ENCODE measurements at regions not wholly inside any gene's neighbourhood (a gene's known extent, or its start where the extent isn't known, plus 50 kb on each side); places are given as distances from the start of the nearest gene placed in this dataset.

DNA sequence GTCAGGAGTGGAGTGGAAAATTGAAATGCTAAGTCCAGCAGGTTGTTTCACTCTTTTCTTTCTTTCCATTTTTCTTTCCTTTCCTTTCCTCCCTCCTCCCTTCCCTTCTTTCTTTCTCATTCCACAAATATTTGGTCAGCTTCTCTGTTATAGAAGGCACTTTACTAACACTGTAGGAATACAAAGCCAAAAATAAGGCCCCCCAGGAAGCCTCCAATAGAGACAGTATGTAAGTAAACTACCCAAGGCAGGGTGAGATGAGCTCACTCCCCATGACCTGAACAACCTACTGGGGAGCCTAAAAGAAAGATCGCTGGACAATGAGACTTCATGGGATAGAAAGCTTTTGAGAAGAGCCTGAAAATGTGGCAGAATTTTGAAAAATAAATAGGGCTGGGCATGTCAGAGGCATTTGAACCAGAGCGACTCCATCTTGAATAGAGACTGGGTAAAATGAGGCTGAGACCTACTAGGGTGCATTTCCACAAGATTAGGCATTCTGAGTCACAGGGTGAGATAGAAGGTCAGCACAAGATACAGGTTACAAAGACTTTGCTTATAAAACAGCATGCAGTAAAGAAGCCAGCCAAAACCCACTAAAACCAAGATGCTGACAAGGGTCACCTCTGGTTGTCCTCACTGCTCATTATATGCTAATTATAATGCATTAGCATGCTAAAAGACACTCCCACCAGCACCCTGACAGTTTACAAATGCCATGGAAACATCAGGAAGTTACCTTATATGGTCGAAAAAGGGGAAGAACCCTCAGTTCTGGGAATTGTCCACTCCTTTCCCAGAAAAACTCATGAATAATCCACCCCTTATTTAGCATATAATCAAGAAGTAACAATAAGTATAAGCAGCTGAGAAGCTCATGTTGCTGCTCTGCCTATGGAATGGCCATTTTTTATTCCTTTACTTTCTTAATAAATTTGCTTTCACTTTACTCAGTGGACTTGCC lies 158.9 kb upstream of the EGFLAM start:
- no peak for DNase-seq (ENCODE audit: low spot score)

DNA sequence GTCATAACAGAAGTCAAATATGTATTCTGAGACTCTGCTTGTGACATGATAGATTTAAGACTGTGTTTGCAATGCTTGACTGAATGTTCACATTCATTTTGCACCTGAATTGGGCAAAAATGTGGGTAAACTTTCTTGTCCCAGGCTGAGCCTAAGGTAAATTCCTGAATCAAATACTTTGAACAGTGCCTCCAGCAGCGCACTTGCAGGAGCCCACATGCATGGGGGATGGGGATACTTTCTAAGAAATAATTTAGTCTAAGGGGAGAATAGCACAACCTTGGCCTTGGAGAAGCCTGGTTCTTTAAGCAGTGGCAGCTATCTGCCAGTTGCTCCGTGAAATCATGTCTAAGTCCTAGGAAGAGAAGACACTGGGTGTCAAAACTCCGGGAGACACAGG lies 163.5 kb upstream of the EGFLAM start:
- DNase-seq (ENCODE audit: low spot score), result no peak

DNA sequence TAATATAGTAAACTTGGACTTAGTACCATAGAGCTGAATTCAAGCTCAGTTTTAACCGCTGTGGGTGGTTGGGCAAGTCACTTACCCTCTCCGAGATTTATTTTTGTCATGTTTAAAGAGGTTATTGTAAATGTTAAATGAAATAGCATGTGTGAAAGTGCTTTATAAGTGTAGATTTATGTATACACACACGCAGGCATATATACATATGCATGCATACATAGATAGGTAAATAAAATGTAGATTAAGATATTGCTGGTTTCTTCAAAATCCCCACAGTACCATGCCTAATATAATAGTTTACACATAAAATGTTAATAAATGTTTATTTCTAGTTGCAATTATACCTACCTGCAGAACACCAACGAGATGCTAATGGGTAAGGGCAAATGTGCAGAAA lies 164.5 kb upstream of the EGFLAM start:
- no peak for DNase-seq (ENCODE audit: low spot score)

DNA sequence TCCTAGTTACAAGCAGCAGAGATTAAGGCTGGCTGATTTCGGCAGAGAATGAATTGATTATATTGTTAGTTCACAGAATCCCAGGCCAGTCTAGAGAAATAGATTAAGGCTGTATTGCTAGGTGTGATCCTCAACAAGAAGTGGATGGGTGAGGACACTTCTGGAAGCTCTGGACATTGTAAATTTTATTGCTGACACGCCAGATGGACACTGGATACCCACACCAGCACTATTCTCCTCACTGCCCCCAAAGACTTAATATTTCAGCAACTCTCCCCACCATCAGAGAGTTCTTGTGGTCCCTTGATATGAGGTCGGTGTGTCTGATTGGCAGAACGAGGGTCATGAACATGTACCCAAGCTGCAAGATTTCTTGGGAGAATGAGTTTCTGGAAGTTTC lies 171.6 kb upstream of the EGFLAM start:
- DNase-seq (ENCODE audit: low spot score), result no peak

DNA sequence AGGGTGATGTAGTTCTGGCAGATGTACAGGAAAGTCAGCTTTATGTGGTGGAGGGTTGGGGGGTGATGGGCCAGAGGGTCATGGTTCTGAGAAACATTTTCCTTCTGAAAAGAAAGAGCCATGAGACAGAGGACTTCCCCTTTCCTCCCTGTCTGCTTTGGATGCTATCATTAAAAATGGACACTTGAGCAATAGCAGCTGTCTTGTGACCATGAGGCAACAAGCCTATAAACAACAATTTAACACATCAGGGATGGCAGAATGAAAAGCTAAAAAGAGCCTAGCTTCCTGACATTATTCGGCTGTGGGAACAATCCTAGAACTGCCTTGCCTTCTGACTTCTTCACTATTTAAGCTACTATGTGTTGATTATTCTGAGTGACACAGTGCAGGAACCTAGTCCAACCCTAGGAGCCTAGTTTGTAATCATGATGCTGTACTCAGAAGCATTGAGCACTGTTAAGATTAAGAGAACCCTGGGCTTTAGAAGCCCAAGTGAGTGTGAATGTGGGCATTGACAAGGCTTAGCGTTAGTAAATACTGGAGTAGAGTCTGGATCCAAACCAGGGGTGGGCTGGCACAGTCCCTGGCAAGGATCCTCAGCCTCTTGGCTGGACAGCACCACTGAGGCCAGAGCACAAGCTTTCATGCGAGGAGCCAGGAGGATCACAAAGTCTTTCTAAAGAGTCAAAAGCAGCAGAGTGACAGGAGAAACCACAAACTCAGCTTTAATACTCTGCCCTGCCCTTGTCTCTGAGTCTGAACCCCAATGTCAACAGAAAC lies 178.5 kb upstream of the EGFLAM start:
- DNase-seq (ENCODE audit: low spot score), result no peak

DNA sequence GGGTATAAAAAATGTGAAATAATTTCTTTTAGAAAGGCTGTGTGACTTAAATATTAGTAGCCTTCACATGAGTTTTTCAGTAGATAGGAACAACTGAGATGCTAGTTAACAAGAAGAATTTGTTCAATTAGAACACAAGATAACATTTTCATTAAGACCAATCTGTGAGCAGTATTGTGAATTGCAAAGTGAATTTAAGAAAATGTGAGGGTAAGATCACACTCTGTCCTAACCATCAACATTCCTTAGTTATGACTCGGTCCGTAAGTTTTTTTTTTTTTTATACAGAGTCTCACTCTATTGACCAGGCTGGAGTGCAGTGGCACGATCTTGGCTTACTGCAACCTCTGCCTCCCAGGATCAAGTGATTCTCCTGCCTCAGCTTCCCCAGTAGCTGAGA lies 180.2 kb upstream of the EGFLAM start:
- no peak for DNase-seq (ENCODE audit: low spot score)

DNA sequence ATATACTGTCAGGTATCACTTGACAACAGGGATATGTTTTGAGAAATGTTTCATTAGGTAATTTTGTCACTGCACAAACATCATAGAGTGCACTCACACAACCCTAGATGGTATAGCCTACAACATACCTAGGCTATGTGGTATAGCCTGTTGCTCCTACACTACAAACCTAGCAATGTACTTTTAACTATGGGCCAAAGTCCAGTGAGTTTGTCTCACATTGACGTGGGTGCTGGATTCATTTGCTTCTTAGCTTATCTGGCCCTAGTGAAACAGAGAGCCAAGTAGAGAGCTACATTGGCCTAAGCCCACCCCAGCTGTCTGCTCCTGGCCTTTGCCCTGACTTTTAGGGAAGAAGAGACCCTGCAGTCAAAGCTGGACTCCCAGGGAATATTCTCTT lies 180.7 kb upstream of the EGFLAM start:
- DNase-seq (ENCODE audit: low spot score), result no peak

DNA sequence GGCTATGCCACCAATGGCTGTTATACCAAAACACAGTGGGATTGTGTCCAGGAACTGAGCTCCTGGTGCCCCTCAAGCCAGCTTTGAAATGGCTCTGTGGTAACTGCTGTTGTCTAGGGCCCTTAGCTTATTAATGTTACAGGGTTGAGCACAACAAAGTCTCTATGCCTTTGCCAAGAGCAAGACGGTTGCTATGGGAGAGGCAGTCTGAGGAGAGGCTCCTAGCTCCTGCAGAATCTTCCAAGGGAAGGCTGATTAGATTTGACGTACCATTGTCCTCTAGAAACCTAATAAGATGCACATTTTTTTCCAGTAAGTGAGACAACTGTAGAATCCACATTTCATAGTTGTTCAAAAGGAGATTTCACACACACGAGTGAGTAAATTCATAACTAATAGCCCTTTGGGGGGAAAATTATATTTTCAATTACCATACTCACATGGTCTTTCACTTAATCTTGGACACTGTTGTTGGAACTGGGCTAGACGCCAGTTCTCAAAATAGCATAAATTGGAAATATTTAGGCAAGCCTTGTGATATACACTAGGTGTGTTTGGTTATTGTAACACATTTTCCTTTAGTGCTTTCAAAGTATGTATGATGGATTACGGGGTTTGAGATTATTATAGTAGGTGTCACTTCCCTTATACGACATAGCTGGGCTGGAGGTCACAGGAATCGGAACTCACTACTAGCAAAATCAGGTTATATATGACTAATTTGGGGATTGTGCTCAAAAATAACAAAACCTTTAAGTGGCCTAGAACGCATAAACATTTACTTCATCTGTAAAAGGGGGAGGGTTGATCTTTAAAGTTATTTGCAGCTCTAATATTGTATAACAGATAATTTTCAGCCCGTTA lies 186.3 kb upstream of the EGFLAM start:
- no peak for DNase-seq (ENCODE audit: low spot score)

DNA sequence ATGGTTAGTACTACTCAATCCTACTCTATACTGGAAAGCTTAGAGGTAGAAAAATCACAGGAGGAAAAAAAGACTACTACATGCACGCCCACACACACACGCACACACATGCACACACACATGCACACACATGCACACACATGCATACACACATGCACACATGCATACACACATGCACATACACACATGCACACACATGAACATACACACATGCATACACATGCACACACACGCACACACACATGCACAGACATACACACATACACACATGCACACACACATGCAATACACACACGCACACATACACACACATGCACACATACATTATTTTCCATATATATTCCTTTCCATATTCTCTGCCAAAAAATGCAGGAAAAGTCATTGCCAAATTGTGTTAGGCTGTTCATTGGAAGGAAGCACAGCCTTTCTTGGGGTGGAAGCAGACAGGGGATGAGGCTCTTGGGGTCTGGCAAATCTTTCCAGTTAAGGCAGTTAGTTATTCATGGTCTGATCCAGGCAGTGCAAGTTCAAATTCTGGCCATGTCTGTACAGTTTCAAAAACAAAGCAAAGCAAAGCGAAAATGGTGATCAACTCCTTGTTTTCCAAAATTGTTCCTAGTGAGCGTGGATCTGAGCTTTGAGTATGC lies 187.9 kb upstream of the EGFLAM start:
- DNase-seq (ENCODE audit: low spot score), result no peak

DNA sequence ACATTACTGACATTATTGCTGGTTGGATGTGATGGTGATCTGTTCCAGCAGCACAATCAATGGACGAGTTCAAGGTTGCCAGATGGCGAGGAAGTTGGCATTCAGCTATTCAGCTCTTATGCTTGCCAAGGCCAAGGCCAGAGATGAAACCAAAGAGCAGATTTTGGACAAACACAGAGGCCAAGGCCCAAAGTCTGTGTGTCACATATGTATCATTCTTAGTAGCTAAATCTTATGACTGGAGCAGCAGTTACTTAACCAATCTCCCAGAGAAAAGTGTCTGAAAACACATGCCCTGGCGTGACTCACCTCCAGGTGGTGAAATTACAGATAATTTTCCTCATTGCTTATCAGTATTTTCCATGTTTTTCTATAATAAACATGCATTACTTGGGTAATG lies 189.0 kb upstream of the EGFLAM start:
- no peak for DNase-seq (ENCODE audit: low spot score)

DNA sequence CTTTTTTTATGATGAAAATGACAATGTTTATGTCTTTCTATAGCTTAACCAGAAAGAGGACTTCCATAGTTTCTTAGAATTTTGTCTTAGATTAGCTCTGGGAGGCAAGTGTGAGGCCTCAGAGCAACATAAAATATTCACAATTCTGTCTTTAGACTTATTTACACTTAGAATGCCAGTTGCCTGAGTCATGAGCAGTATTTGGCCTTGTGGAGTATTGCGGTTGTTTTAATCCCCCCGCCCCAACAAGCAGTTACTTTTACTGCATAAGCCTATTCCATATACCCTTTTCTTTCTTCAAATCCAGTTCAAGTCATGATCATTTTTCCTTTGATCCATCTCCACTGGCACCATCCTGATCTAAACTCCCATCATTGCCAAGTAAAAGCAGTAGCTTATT lies 198.0 kb upstream of the EGFLAM start:
- DNase-seq (ENCODE audit: low spot score), result no peak

DNA sequence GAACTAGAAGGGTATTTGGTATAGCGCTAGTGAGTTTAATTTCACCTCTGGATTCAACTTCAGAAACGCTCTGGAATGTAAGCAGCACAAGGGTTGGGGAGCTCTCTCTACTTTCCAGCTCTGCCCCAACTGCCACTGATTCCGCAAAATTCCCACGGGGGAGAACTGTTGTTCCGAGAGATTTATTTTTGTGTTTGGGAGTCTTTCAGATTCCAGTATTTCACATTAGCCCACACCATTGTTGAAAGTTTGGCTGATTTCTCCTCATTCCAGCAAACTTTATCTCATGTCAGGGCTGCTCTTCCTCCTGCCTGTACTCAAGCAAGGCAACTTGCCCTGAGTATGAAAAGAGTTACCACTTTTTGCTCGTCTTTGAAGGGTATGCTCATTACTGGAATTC lies 198.5 kb upstream of the EGFLAM start:
- DNase-seq (ENCODE audit: low spot score), result no peak

DNA sequence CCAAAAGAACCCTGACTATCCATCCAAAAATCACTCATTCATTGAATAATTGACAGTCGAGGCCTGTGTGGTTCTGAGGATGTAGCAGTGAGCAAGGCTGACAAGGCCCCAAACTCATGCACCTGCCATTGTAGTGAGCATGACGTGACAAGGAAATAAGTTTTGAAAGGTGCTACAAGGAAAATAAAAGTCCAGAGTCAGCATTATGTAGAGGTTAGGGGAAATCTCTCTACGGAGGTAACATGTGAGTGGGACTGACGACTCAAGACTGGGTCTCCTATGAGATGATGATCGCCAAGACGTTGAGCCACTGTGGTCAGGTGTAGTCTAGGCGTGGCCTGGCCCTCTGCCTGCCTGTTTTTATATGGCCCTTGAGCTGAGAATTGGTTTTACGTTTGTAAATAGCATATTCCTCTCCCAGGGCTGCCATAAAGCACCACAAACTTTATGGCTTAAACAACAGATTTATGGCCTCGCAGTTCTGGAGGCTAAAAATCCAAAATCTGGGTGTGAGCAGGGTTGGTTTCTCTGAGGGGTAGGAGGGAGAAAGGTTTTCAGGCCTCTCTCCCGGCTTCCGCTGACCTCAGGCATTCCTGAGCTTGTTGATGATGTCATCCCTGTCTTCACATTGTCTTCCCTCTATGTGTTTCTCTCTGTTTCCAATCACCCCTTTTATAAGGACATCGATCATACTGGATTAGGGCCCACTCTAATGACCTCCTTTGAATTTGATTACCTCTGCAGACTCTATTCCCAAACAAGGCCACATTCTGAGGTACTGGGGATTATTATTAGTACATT lies 206.4 kb upstream of the EGFLAM start:
- no peak for DNase-seq (ENCODE audit: low spot score)

DNA sequence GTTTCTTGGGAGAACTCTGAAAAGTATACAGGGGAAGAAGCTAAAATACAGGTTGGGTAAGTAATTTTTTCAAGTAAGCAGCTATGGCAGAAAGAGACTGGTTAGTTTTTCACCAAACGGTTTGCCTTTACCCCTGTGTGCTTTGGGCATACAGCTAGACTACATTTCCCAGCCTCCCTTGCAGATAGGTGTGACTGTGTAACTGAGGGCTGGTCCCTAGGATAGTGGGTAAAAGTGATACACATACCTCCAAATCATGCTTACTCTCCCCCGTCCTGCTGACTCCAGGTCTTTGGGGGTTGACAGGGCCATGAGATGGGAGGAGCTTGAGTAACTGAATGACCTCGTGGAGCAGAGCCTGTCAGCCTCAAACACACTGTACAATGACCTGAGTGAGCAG lies 208.6 kb upstream of the GDNF start:
- DNase-seq (ENCODE audit: low spot score), result no peak

DNA sequence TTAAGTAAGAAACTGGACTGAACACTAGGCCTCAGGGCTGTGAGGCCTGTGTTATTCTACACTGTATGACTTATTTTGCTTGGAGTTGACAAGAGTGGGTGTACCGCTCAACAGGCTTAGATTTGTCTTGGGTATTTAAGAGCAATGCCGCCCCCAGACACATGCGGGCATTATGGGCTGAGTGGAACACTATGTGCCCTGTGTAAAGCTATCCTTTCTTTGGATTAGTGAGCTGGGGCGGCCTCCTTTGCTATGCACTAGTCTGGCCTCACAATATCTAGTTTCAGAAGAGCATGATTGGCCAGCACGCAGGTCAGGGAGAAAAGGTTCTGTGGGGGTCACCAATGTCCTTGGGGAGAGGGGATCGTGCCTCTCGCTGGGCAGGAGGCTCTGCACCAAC lies 206.3 kb upstream of the GDNF start:
- DNase-seq (ENCODE audit: low spot score), result no peak

DNA sequence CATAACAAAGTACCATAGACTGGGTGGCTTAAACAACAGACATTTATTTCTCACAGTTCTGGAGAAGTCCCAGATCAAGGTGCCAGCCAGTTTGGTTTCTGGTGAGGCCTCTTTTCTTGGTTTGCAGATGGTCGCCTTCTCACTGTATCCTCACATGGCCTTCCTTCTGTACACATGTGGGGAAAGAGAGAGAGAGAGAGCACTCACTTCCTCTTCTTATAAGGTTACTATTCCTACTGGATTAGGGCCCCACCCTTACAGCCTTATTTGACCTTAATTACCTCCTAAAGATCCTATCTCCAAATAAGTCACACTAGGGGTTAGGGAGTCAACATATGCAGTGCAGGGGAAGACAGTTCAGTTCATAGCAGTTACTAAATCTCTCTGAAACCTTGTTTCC lies 205.6 kb upstream of the GDNF start:
- no peak for DNase-seq (ENCODE audit: low spot score)

DNA sequence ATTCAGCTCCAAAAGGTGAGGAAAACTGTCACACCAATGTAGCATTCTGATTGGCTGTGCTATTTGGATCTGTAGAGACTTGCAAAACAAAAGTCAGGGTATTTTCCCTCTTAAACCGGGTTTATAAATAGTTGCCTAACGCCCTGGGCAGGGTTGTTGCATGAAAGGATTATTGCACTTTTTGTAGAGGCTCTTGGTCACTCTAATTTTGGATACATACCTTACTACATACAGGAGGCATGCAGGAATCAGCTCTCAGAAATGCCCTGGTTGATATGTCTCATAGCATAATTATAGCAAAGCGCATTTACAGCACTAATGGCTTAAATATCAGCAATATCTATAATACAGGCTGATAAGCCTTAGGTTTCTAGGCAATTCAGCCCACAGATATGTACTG lies 200.0 kb upstream of the GDNF start:
- no peak for DNase-seq (ENCODE audit: low spot score)

DNA sequence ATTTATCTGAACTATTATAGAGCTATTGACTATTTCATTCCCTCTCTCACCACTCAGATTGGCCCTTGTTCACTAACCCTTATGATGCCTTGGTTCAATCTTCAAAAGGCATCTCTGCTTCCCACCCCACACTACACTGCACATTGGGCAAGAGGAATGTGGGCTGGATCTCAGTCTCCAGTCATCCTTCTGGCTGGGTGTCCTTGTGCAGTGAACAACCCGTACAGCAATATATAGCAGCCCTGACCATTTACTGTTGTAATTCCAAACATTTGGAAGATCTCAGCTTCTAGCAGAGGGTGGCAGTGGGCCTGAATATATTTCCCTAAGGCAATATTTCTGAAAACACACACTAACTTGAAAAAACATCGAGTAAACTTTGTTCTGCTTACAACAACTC lies 199.2 kb upstream of the GDNF start:
- DNase-seq (ENCODE audit: low spot score), result no peak

DNA sequence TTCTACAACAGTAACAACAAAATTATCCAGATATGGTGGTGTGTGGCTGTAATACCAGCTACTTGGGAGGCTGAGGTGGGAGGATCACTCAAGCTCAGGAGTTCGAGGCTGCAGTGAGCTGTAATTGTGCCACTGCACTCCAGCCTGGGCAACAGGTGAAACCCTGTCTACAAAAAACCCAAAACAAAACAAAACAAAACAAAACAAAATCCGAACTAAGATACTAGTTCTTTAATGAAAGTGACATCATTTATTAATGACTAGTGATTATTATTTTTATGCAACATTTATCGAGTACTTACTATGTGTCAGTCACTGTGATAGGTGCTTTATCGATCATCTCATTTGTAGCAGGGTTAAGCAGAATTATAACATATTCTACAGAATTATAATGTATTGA lies 196.9 kb upstream of the GDNF start:
- no peak for DNase-seq (ENCODE audit: low spot score)

DNA sequence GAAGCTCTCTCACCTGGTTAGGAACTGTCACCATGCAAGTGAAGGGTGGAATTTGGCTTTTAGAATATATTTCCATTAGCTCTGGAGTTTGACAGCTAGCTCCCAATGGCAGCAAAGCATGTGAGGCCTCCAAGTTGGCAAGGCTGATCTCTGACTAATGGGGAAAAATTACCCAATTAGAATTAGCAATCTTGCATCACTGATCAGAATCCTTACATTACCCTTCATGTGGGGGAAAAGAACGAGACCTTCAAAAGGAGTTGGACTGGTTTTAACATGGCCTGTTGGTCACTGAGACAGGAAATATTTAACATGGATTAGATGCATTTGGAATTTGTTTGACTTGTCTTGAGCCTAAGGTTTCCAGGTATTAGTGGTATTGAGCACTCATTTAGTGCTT lies 192.3 kb upstream of the GDNF start:
- no peak for DNase-seq (ENCODE audit: low spot score)

DNA sequence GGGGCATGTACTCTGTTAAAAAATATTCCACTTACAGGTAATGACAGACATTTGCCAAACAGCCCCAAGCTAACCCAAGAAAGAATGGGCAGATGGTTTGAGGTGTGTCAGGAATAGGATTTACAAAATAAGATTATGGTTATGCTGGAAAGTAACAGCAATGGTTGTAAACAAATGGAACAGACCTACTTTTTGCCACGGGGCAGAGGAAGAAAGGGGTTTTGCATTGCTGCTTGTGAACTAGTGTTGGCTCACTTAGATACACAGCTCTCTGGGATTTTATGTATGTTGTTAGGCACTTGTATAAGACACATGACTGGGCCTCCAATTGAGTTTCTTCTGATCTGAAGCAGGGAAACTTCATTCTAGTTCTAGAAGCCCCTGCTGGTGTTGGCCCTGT lies 191.5 kb upstream of the GDNF start:
- DNase-seq (ENCODE audit: low spot score), result no peak

Measured in CD4-positive, alpha-beta T cell treated with Interleukin-6 at 100 ng/mL for 8 hours (primary cell).